AG09309 (cell line): ENCODE measurements at regions not wholly inside any gene's neighbourhood (a gene's known extent, or its start where the extent isn't known, plus 50 kb on each side); places are given as distances from the start of the nearest gene placed in this dataset.

ENCODE experiments used
- DNase-seq: peaks from one replicate; pipeline ENCODE4 v3.0.0-alpha.2; 2010; ENCODE audit warnings: low read depth
- H3K4me3 ChIP-seq: 2 replicates; pipeline ENCODE4 v1.5.1; 2011; ENCODE audit warnings: mild to moderate bottlenecking, low read depth, low read length, moderate library complexity; ENCODE audit not compliant: control insufficient read depth
- CTCF ChIP-seq: IDR thresholded peaks from 2 replicates; pipeline ENCODE4 v1.5.1; 2011; ENCODE audit warnings: mild to moderate bottlenecking, low read depth, low read length, inconsistent platforms; ENCODE audit not compliant: insufficient read depth, control insufficient read depth; ENCODE audit errors: missing control alignments

- no peak overlapping the region for H3K4me3 ChIP-seq
- TF ChIP-seq CTCF: no peak
- DNase-seq: no peak
Measured at GRCh38 chr6:54440549-54440948, 132.3 kb downstream of the TINAG start.

DNA sequence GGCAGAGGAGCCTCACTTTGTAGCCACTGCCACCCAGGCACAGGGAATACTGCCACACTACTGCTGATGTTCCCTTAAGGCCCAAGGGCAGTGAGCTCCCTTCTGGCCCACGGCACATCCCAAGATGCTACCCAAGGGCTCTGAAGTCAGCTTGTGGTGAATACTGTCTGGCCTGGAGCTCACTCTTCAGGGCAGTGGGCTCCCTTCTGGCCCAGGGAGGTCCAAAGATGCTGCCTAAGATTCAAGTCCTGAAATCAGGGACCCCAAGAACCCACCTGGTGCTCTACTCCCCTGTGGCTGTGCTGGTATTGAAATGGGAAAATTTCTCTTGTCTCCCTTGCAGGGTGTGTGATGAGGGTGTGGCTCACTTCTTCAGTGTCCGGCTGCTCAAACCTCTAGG, 132.8 kb downstream of the TINAG start:
- no peak overlapping the region for H3K4me3 ChIP-seq
- no peak for DNase-seq
- TF ChIP-seq CTCF: no peak

GRCh38 chr6:54441687-54442248, 133.5 kb downstream of the TINAG start:
- DNase-seq: no peak
- no peak overlapping the region for H3K4me3 ChIP-seq
- no peak for TF ChIP-seq CTCF

DNA sequence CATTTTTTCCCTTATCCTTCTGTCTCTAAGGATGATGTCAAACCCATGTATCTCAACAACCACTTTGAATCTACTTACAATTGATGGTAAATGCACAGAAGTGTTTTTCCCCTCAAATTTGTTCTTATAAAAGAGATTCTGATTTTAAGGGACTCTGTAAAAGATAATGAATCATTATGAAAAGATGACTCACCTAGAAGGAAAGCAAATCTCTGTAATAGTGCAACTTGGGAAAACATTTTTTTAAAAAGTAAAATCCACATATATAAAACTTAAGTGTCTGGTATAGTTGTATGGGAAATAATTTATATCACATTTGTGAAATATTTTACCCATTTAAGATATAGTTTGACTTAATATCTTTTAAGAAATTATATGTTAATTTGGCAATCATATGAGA, 137.0 kb downstream of the TINAG start:
- no peak for DNase-seq
- no peak for TF ChIP-seq CTCF
- no peak overlapping the region for H3K4me3 ChIP-seq

- DNase-seq: no peak
- H3K4me3 ChIP-seq: no peak overlapping the region
- no peak for TF ChIP-seq CTCF
Measured at GRCh38 chr6:54448617-54449016, 140.4 kb downstream of the TINAG start.

DNA sequence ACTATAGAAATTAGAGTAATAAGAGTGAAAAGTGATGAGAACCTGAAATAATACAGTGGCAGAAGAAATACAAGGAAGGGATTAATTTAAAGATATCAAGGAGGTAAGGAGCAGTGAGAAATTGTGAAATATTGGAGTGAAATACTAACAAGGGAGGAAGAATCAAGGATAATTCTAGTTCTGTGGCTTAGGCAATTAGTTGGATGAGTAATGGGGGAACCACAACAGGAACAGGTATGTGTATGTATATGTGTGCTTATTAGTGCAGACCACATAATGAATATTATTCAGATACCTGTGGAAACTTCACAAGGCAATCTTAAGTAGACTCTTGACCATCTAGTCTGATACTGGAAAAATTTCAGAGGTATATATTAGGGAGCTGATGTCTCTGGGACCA, 143.3 kb downstream of the TINAG start:
- no peak overlapping the region for H3K4me3 ChIP-seq
- no peak for DNase-seq
- no peak for TF ChIP-seq CTCF
